Esophagus muscularis mucosa (tissue), 4 donors: ENCODE measurements at regions not wholly inside any gene's neighbourhood (a gene's known extent, or its start where the extent isn't known, plus 50 kb on each side); places are given as distances from the start of the nearest gene placed in this dataset.

Experiments
- DNase-seq: peaks from one replicate; pipeline ENCODE4 v3.0.0-alpha.2; 2017; ENCODE audit errors: extremely low spot score
- H3K27ac ChIP-seq, 4 donors: fragments of 200-600 bp; sonication (generic); replicated peaks in 1 of 4; 1 replicate in 3 of 4; 2 replicates in 1 of 4; pipeline ENCODE4 v1.5.1; 2016 to 2019; ENCODE audit warnings: mild to moderate bottlenecking in 1 of 4
- H3K27me3 ChIP-seq, 4 donors: fragments of 200-600 bp; sonication (generic); one replicate each; pipeline versions ENCODE4 v1.5.1 to v1.6.0; 2016 to 2019
- H3K36me3 ChIP-seq, 4 donors: fragments of 200-600 bp; sonication (generic); one replicate each; pipeline ENCODE4 v1.5.1; 2016 to 2019
- H3K4me1 ChIP-seq, 4 donors: fragments of 200-600 bp; sonication (generic); one replicate each; pipeline ENCODE4 v1.5.1; 2016 to 2019
- H3K4me3 ChIP-seq, 4 donors: fragments of 200-600 bp; sonication (generic); 1 replicate in 2 of 4; 2 replicates in 2 of 4; pipeline ENCODE4 v1.5.1; 2016 to 2019; ENCODE audit warnings: mild to moderate bottlenecking in 4 of 4, moderate library complexity in 1 of 4
- H3K9me3 ChIP-seq, 4 donors: fragments of 200-600 bp; sonication (generic); 1 replicate in 3 of 4; 2 replicates in 1 of 4; pipeline ENCODE4 v1.5.1; 2016 to 2019
- EP300 ChIP-seq: sonication (generic); formaldehyde crosslinking; IDR thresholded peaks from one replicate; pipeline ENCODE4 v1.6.1; 2017; ENCODE audit warnings: antibody characterized with exemption
- POLR2A ChIP-seq: fragments of 450-650 bp; IDR thresholded peaks from one replicate; pipeline ENCODE4 v1.6.1; 2017; ENCODE audit warnings: antibody characterized with exemption, moderate library complexity, mild to moderate bottlenecking, low read depth
- POLR2AphosphoS5 ChIP-seq, 2 donors: sonication (generic); formaldehyde crosslinking; IDR thresholded peaks; one replicate each; pipeline ENCODE4 v1.6.1; 2017; ENCODE audit warnings: antibody characterized with exemption in 2 of 2
- WGBS: methylation state at CpG from one replicate; pipeline ENCODE4 v1.1.5; 2018; 5-methylcytosine and 5-hydroxymethylcytosine counted together
- intact Hi-C: fragments of 100-400 bp; cut with DNase I; formaldehyde crosslinking; loops from one replicate; pipeline ENCODE4 v1.15.1; 2023
- TF ChIP-seq, protein P1 (sequence below), 3 experiments: fragments of 200-600 bp in 2 of 3; fragments of 450-650 bp in 1 of 3; sonication (generic) in 2 of 3; IDR thresholded peaks; one replicate each; pipeline ENCODE4 v1.5.1; 2017 to 2019; ENCODE audit warnings: antibody characterized with exemption in 3 of 3, mild to moderate bottlenecking in 2 of 3, moderate library complexity in 1 of 3

DNA sequence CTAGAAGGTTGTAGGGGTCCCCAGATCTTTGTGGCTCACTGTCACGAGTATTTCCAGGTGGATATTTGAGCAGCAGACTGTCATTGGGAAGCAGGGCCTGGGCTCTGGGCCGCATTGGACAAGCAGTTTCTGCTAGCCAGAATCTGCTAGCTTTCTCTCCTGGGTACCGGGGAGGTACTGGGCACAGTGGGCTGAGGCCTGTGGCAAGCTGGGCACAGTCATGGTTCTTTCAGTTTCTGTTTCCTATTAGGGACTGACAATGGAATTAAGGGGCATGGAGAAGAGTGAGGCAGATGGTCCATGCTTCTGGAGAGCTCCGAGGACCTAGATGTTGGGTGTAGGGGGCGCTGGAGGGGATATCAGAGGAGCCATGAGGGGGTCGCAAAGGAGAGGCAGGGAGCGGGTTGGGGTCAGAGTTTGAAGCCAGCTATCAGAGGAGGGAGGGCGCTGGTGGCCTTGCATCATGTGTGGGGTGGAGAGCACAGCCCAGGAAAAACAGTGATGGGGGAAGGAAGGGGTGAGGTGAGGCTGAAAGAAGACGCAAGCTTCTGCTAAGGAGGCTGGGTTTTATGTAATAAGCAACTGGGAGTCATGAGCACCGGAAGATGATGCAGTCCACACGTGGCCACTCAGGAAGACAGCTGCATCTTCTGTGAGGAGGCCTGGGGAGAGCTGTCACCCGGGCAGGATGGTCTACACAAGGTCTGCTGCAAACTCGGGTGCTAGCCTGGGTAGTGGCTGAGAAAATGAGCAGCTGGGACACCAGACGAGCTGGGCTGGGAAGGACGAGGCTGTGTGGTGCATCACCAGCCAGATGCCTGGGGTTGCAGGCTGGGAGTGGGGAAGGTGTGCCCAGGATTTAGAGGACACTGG lies 72.7 kb downstream of the IER5 start:
- TF ChIP-seq EP300 (no peak), POLR2A (no peak), POLR2AphosphoS5 (IDR thresholded peaks at IDR 0.05) (no peak)
- TF ChIP-seq, protein P1, sequence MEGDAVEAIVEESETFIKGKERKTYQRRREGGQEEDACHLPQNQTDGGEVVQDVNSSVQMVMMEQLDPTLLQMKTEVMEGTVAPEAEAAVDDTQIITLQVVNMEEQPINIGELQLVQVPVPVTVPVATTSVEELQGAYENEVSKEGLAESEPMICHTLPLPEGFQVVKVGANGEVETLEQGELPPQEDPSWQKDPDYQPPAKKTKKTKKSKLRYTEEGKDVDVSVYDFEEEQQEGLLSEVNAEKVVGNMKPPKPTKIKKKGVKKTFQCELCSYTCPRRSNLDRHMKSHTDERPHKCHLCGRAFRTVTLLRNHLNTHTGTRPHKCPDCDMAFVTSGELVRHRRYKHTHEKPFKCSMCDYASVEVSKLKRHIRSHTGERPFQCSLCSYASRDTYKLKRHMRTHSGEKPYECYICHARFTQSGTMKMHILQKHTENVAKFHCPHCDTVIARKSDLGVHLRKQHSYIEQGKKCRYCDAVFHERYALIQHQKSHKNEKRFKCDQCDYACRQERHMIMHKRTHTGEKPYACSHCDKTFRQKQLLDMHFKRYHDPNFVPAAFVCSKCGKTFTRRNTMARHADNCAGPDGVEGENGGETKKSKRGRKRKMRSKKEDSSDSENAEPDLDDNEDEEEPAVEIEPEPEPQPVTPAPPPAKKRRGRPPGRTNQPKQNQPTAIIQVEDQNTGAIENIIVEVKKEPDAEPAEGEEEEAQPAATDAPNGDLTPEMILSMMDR (IDR thresholded peaks at IDR 0.05): no peak
- Histone ChIP-seq H3K4me1 (peaks cover 2 to 9% (median 2%) of the 10 kb centered on the region in 4 donors), H3K27ac (no peak overlapping the region), H3K9me3 (peaks cover 0 to 14% (median 13%) of the 10 kb centered on the region in 4 donors), H3K36me3 (no peaks in the 10 kb centered on the region), H3K27me3 (no peaks in the 10 kb centered on the region), H3K4me3 (no peak overlapping the region)
- no peak for DNase-seq
- 89% methylated on average over 15 of the region's 15 CpGs for WGBS
- intact Hi-C loops: no loop called here

DNA sequence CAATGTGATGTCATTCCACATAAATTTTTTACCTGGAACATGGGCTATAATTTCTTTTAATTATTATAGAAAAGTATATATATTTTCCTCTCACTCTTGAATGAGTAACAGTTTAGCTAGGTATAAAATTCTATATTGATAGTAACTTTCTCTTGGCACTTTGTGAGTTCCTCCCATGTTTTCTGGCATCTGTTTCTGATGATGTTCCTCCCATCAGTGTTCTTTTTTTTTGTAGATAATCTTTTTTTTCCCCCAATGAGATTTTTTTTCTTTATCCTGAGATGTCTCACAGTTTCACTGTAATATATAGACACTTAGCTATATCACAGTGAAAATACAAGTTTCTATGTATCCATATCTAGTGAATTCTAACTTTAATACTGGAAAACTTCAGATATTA lies 75.2 kb downstream of the IER5 start:
- no peaks in the 10 kb centered on the region for H3K27me3 ChIP-seq
- intact Hi-C loops: no loop called here
- H3K27ac ChIP-seq: no peak overlapping the region
- peaks cover 5 to 9% (median 5%) of the 10 kb centered on the region in 4 donors for H3K4me1 ChIP-seq
- DNase-seq: no peak
- TF ChIP-seq POLR2A: no peak
- no peak for TF ChIP-seq EP300
- no peak for TF ChIP-seq POLR2AphosphoS5 (IDR thresholded peaks at IDR 0.05)
- TF ChIP-seq, protein P1 (IDR thresholded peaks at IDR 0.05): no peak
- no peak overlapping the region for H3K4me3 ChIP-seq
- H3K9me3 ChIP-seq: peaks cover 0 to 14% (median 13%) of the 10 kb centered on the region in 4 donors
- no peaks in the 10 kb centered on the region for H3K36me3 ChIP-seq

DNA sequence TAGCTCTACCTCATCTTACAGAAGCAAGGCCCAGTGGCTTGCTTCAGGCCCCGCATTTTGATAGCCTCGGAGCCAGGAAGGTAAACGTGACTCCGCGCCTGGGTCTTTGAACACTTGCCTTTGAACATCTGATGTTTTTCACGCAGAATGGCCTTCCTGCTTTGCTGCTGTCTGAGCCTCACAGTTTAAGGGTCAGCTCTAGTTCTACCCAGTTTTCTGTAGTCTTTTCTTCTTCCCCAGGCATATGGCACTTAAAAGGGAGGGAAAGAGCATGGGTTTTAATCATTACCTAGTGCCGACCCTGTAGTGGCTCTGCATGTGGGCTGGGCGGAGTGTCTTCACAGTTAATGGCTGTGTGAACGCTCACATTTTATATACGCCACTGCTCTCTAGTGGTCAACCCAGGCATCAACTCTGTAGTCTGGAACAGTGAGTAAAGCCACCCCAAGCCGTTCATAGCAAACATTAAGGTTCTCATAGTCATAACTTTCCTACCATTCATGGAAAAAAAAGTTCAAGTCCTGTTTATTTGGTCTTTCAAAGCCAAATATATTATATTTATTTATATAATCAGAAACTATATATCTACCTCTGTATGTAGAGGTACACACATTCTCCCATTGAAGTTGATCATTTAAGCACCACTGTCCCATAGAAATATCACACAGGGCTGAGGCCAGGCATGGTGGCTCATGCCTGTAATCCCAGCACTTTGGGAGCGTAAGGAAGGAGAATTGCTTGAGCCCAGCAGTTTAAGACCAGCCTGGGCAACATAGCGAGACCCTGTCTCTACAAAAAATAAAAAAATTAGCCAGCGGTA lies 78.1 kb downstream of the IER5 start:
- Histone ChIP-seq H3K4me1 (peaks cover 0 to 5% (median 5%) of the 10 kb centered on the region in 4 donors), H3K27me3 (no peaks in the 10 kb centered on the region), H3K36me3 (no peaks in the 10 kb centered on the region), H3K4me3 (no peak overlapping the region), H3K9me3 (peaks cover 0 to 14% (median 13%) of the 10 kb centered on the region in 4 donors), H3K27ac (no peak overlapping the region)
- intact Hi-C loops: loop anchor here (2.0 to 5.0 kb wide), 2 partner anchors 26 to 284 kb away; no protein-coding TSS in a partner anchor
- TF ChIP-seq, protein P1 (IDR thresholded peaks at IDR 0.05): peak; percentile 83 to 88 (median 85)
- TF ChIP-seq POLR2A: no peak
- DNase-seq: no peak
- WGBS: 42% methylated on average over 14 of the region's 14 CpGs

DNA sequence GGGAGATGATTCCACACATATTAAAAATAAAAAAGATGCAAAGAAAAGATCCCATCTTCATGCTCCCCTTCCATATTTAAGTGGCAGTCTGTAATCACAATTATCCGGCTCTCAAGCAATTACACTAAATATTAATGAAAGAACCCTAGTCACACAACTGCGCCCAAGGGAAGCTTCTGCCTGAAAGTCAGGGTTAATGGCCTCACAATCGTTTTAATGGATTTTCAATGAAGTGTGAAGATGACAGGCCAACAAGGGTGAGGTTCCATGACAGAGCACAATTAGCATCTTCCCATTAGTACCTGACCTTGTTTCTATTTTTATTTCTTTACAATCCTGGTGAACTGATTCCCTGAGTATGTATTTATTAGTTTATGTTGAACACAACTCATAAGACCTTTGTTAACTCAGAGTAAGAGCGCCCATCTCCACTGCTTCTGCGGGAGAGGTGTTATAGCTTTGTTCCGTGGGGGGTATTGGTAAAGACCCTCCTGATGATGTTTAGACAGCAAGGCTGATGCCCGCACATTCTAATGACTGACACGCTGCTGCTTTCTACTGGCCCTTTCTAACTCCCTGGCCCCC lies 80.9 kb downstream of the IER5 start:
- H3K9me3 ChIP-seq: peaks cover 0 to 9% (median under 1%) of the 10 kb centered on the region in 4 donors
- H3K27me3 ChIP-seq: no peaks in the 10 kb centered on the region
- no peaks in the 10 kb centered on the region for H3K36me3 ChIP-seq
- H3K4me3 ChIP-seq: no peak overlapping the region
- DNase-seq: no peak
- no peak for TF ChIP-seq POLR2A
- TF ChIP-seq, protein P1 (IDR thresholded peaks at IDR 0.05): no peak
- no peak for TF ChIP-seq EP300
- no peak for TF ChIP-seq POLR2AphosphoS5 (IDR thresholded peaks at IDR 0.05)
- no peak overlapping the region for H3K27ac ChIP-seq
- WGBS: 75% methylated on average over 8 of the region's 8 CpGs
- peaks cover 0 to 5% (median 5%) of the 10 kb centered on the region in 4 donors for H3K4me1 ChIP-seq
- intact Hi-C loops: loop anchor here (5.0 kb wide), 1 partner anchor 287 kb away; no protein-coding TSS in a partner anchor
